ENCODE measurements at regions not wholly inside any gene's neighbourhood (a gene's known extent, or its start where the extent isn't known, plus 50 kb on each side); places are given as distances from the start of the nearest gene placed in this dataset.

GRCh38 chr4:19729886-19730651 lies 521.6 kb upstream of the SLIT2 start:
- Histone ChIP-seq H3K14ac (ENCODE audit: insufficient read depth, low read length) (no peak overlapping the region), H3K23me2 (ENCODE audit: insufficient read length, low read depth, low read length, poor library complexity, severe bottlenecking) (no peaks in the 10 kb centered on the region), H3T11ph (ENCODE audit: low read length) (no peak overlapping the region), H3K23ac (ENCODE audit: insufficient read length, low read depth, low read length) (no peak overlapping the region), H4K20me1 (ENCODE audit: control insufficient read depth, insufficient read depth, insufficient read length) (no peaks in the 10 kb centered on the region), H2BK5ac (ENCODE audit: insufficient read length, low read length) (no peak overlapping the region), H3K9ac (ENCODE audit: extremely low read depth, insufficient read length, low read length) (no peak overlapping the region), H2BK120ac (ENCODE audit: low read depth, low read length, poor library complexity, severe bottlenecking) (no peak overlapping the region), H3K18ac (ENCODE audit: insufficient read length, low read depth, low read length) (no peak overlapping the region), H3K27ac (ENCODE audit: insufficient read length, low read depth, low read length) (no peak overlapping the region), H3K79me2 (ENCODE audit: insufficient read depth, low read length) (no peaks in the 10 kb centered on the region), H3K27me3 (ENCODE audit: insufficient read depth, low read length) (no peaks in the 10 kb centered on the region), H2AFZ (ENCODE audit: low read length) (no peak overlapping the region), H3K9me3 (ENCODE audit: control insufficient read depth, low read depth, low read length) (no peaks in the 10 kb centered on the region), H2BK15ac (ENCODE audit: low read depth, low read length) (no peak overlapping the region), H3K79me1 (ENCODE audit: insufficient read depth, low read depth, low read length, poor library complexity, severe bottlenecking) (no peaks in the 10 kb centered on the region), H4K5ac (ENCODE audit: insufficient read length, low read depth, low read length) (no peak overlapping the region), H3K4me1 (ENCODE audit: insufficient read depth, low read length) (no peaks in the 10 kb centered on the region), H3K4me2 (ENCODE audit: insufficient read depth, insufficient read length, low read length) (no peak overlapping the region), H2AK5ac (ENCODE audit: insufficient read length, low read length) (no peak overlapping the region), H2BK20ac (ENCODE audit: low read depth, low read length, poor library complexity, severe bottlenecking) (no peak overlapping the region), H3K56ac (ENCODE audit: insufficient read length, low read depth, low read length) (no peak overlapping the region), H2BK12ac (ENCODE audit: insufficient read length, low read depth, low read length) (no peak overlapping the region), H4K91ac (ENCODE audit: insufficient read length, low read depth, low read length) (no peak overlapping the region), H3K4ac (ENCODE audit: low read depth, low read length) (no peak overlapping the region), H4K8ac (replicated peaks; ENCODE audit: insufficient read length, low read depth, low read length) (no peak overlapping the region)
- WGBS (ENCODE audit: extremely low coverage, insufficient read length, low lambda C conversion rate): no CpG with 5 or more reads among the region's 8 CpGs
- peaks cover 4% of the 10 kb centered on the region in 2 experiments; a peak in 2 of 5 replicates for H3K9me3 Mint-ChIP-seq
- no peak for TF ChIP-seq CTCF (conservative IDR thresholded peaks at IDR 0.05)
- H3K4me1 Mint-ChIP-seq: no peaks in the 10 kb centered on the region
- H3K27me3 Mint-ChIP-seq (ENCODE audit: low read depth): no peaks in the 10 kb centered on the region
- H3K36me3 Mint-ChIP-seq (ENCODE audit: insufficient read depth in 1 of 3, low read depth in 3 of 3): no peaks in the 10 kb centered on the region
- no peak overlapping the region for H3K27ac Mint-ChIP-seq
- no peak overlapping the region for H3K4me3 Mint-ChIP-seq
- no peak for DNase-seq
